ENCODE measurements at regions not wholly inside any gene's neighbourhood (a gene's known extent, or its start where the extent isn't known, plus 50 kb on each side); places are given as distances from the start of the nearest gene placed in this dataset.

DNA sequence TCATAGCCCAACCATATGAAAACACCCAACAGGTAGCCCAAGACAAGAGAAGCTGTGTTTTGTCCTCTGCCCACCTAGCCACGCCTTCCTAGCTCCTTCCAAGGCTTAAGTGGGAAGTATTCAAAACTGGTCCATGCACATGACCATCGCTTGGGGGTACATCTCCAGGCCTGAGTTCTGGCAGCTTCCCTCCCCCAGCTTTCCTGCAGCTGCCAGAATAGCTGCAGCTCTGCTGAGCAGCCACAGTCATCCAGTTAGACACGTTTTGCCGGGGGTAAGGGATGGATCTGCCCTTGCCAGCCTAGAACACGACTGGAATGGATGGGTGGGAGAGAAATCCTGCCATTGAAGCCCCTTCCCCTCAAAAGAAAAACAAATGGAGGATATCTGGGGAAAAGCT lies 166.8 kb downstream of the NRP2 start:
- DNase-seq (ENCODE audit: low read depth in 1 of 2, low spot score in 1 of 2): no peak
- POLR2A ChIA-PET: interaction anchor here (0.6 kb wide), 1 partner anchor 222 kb away, joined by 3 read pairs; no protein-coding TSS in a partner anchor
- no peak for FAIRE-seq
- no peak overlapping the region for H3K27ac ChIP-seq
- H3K4me3 ChIP-seq: no peak overlapping the region
- ATAC-seq: no peak; a peak in 1 of 6 replicates
- no peaks in the 10 kb centered on the region for H3K4me1 ChIP-seq
- no peak for TF ChIP-seq PHF8 (IDR thresholded peaks at IDR 0.05; ENCODE audit: borderline replicate concordance, low read depth)
- H3K4me2 ChIP-seq: no peak overlapping the region
- 7% methylated on average over 5 of the region's 5 CpGs for WGBS (ENCODE audit: missing lambda C conversion rate)
- CTCF ChIA-PET: interaction anchor here (0.7 to 1.3 kb wide), 3 partner anchors 10 to 99 kb away, joined by 3 to 5 read pairs (median 3); no protein-coding TSS in a partner anchor
- no peaks in the 10 kb centered on the region for H3K9me3 ChIP-seq

DNA sequence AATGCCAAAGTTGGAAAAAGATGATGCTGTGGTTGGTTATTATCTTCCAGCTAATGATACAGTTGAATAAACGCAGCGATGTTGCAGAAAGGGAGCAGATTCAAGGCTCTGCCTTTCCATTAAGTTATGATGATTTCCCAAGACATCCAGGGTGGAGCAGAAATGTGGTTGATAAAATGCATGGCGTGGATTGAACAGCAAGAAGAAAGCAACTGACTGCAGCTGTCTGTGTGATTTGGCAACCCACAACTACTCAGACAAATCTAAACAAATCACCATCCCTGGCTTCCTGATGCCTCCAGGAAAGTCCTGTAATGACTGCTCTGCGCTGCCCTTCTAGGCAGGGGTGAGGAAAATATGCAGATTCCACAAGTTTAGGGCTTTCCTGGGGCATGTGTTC lies 166.3 kb downstream of the NRP2 start:
- DNase-seq (ENCODE audit: low read depth in 1 of 2, low spot score in 1 of 2) (no peak), FAIRE-seq (no peak), ATAC-seq (no peak; a peak in 1 of 6 replicates)
- Histone ChIP-seq H3K4me3 (no peak overlapping the region), H3K9me3 (no peaks in the 10 kb centered on the region), H3K4me1 (no peaks in the 10 kb centered on the region), H3K27ac (no peak overlapping the region), H3K4me2 (no peak overlapping the region)
- CTCF ChIA-PET: interaction anchor here (1.3 kb wide), 1 partner anchor 11 kb away, joined by 5 read pairs; no protein-coding TSS in a partner anchor
- WGBS (ENCODE audit: missing lambda C conversion rate): 45% methylated on average over 4 of the region's 4 CpGs
- TF ChIP-seq, protein P1, sequence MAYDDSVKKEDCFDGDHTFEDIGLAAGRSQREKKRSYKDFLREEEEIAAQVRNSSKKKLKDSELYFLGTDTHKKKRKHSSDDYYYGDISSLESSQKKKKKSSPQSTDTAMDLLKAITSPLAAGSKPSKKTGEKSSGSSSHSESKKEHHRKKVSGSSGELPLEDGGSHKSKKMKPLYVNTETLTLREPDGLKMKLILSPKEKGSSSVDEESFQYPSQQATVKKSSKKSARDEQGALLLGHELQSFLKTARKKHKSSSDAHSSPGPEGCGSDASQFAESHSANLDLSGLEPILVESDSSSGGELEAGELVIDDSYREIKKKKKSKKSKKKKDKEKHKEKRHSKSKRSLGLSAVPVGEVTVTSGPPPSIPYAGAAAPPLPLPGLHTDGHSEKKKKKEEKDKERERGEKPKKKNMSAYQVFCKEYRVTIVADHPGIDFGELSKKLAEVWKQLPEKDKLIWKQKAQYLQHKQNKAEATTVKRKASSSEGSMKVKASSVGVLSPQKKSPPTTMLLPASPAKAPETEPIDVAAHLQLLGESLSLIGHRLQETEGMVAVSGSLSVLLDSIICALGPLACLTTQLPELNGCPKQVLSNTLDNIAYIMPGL (CRISPR knock-in tag; IDR thresholded peaks at IDR 0.05; ENCODE audit: borderline replicate concordance): no peak
- no peak for TF ChIP-seq JUN (IDR thresholded peaks at IDR 0.05)
- no peak for TF ChIP-seq CBX8 (IDR thresholded peaks at IDR 0.05)
- TF ChIP-seq, protein P2, sequence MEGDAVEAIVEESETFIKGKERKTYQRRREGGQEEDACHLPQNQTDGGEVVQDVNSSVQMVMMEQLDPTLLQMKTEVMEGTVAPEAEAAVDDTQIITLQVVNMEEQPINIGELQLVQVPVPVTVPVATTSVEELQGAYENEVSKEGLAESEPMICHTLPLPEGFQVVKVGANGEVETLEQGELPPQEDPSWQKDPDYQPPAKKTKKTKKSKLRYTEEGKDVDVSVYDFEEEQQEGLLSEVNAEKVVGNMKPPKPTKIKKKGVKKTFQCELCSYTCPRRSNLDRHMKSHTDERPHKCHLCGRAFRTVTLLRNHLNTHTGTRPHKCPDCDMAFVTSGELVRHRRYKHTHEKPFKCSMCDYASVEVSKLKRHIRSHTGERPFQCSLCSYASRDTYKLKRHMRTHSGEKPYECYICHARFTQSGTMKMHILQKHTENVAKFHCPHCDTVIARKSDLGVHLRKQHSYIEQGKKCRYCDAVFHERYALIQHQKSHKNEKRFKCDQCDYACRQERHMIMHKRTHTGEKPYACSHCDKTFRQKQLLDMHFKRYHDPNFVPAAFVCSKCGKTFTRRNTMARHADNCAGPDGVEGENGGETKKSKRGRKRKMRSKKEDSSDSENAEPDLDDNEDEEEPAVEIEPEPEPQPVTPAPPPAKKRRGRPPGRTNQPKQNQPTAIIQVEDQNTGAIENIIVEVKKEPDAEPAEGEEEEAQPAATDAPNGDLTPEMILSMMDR (IDR thresholded peaks at IDR 0.05): no peak
- POLR2A ChIA-PET: no interaction called here

Measured in A549 (cell line).